DMS114 treated with DMSO at 0.1 percent for 48 hours (cell line): ENCODE measurements at regions not wholly inside any gene's neighbourhood (a gene's known extent, or its start where the extent isn't known, plus 50 kb on each side); places are given as distances from the start of the nearest gene placed in this dataset.
A peak's percentile ranks its signal among the peaks of the same experiment; 100 is the strongest.

Source experiments
- DNase-seq: peaks from one replicate; lab custom pipeline; 2025; ENCODE audit not compliant: unreplicated experiment; lab: John Stamatoyannopoulos, UW

GRCh38 chr3:46091741-46092701, 64.7 kb upstream of the XCR1 start:
- no peak for DNase-seq

GRCh38 chr3:46091046-46091445, 63.8 kb upstream of the XCR1 start:
- DNase-seq: no peak

- no peak for DNase-seq
Measured at GRCh38 chr3:46090161-46090591, 62.9 kb upstream of the XCR1 start.

GRCh38 chr3:46089237-46090011, 62.1 kb upstream of the XCR1 start:
- DNase-seq: no peak

- DNase-seq: peak; percentile 28
Measured at GRCh38 chr3:46087871-46088270, 60.6 kb upstream of the XCR1 start.

- no peak for DNase-seq
Measured at GRCh38 chr3:46086986-46087385, 59.7 kb upstream of the XCR1 start.

GRCh38 chr3:46086083-46086437, 58.8 kb upstream of the XCR1 start:
- DNase-seq: no peak

- DNase-seq: no peak
Measured at GRCh38 chr3:46085421-46086082, 58.3 kb upstream of the XCR1 start.

- no peak for DNase-seq
Measured at GRCh38 chr3:46083956-46084355, 56.7 kb upstream of the XCR1 start.

- no peak for DNase-seq
Measured at GRCh38 chr3:46082849-46083248, 55.6 kb upstream of the XCR1 start.

- no peak for DNase-seq
Measured at GRCh38 chr3:46082021-46082420, 54.7 kb upstream of the XCR1 start.

GRCh38 chr3:46080969-46081345, 53.7 kb upstream of the XCR1 start:
- DNase-seq: no peak

- DNase-seq: no peak
Measured at GRCh38 chr3:46080124-46080968, 53.1 kb upstream of the XCR1 start.

- peak; percentile 84 for DNase-seq
Measured at GRCh38 chr3:46078712-46079400, 51.6 kb upstream of the XCR1 start.
